Fibroblast of lung (primary cell): ENCODE measurements at regions not wholly inside any gene's neighbourhood (a gene's known extent, or its start where the extent isn't known, plus 50 kb on each side); places are given as distances from the start of the nearest gene placed in this dataset.

Source experiments
- DNase-seq, 2 donors: peaks; one replicate each; pipeline versions ENCODE4 v3.0.0 to v3.0.0-alpha.2; 2010; ENCODE audit warnings: low read depth in 2 of 2
- H2AFZ ChIP-seq: 2 replicates; pipeline ENCODE4 v1.5.1; 2012; ENCODE audit warnings: low read length, control low read depth, inconsistent platforms
- H3K27ac ChIP-seq: 2 replicates; pipeline ENCODE4 v1.5.1; 2011; ENCODE audit warnings: low read length, control low read depth; ENCODE audit not compliant: insufficient read depth
- H3K27me3 ChIP-seq: 2 replicates; pipeline ENCODE4 v1.5.1; 2011; ENCODE audit warnings: mild to moderate bottlenecking, low read length; ENCODE audit not compliant: control insufficient read depth, insufficient read depth
- H3K36me3 ChIP-seq: 2 replicates; pipeline ENCODE4 v1.5.1; 2011; ENCODE audit warnings: low read length; ENCODE audit not compliant: control insufficient read depth, insufficient read depth
- H3K4me1 ChIP-seq: 2 replicates; pipeline ENCODE4 v1.5.1; 2011; ENCODE audit warnings: low read length; ENCODE audit not compliant: control insufficient read depth, insufficient read depth; ENCODE audit errors: extremely low read depth
- H3K4me2 ChIP-seq: 2 replicates; pipeline ENCODE4 v1.5.1; 2011; ENCODE audit warnings: low read length, control low read depth; ENCODE audit not compliant: insufficient read depth; ENCODE audit errors: extremely low read depth
- H3K4me3 ChIP-seq, 4 experiments: fragments of 200-600 bp in 1 of 4; sonication (generic) in 1 of 4; replicated peaks in 1 of 4; 2 replicates each; pipeline ENCODE4 v1.5.1; 2011 to 2016; ENCODE audit warnings: low read length in 4 of 4, low read depth in 3 of 4, mild to moderate bottlenecking in 3 of 4, control low read depth in 2 of 4, inconsistent platforms in 1 of 4, mixed read lengths in 1 of 4; ENCODE audit not compliant: insufficient read depth in 1 of 4; ENCODE audit errors: control extremely low read depth in 1 of 4
- H3K79me2 ChIP-seq: 2 replicates; pipeline ENCODE4 v1.5.1; 2012; ENCODE audit warnings: mild to moderate bottlenecking, low read length, inconsistent platforms; ENCODE audit not compliant: control insufficient read depth, insufficient read depth
- H3K9ac ChIP-seq: 2 replicates; pipeline ENCODE4 v1.5.1; 2011; ENCODE audit warnings: mild to moderate bottlenecking, low read length, control low read depth; ENCODE audit not compliant: insufficient read depth
- H3K9me3 ChIP-seq: 2 replicates; pipeline ENCODE4 v1.5.1; 2012; ENCODE audit warnings: low read depth, low read length; ENCODE audit not compliant: control insufficient read depth, insufficient read depth
- H4K20me1 ChIP-seq: 2 replicates; pipeline ENCODE4 v1.5.1; 2011; ENCODE audit warnings: low read length; ENCODE audit not compliant: control insufficient read depth, insufficient read depth; ENCODE audit errors: extremely low read depth
- CTCF ChIP-seq, 2 donors: IDR thresholded peaks in 1 of 2; conservative IDR thresholded peaks in 1 of 2; 1 replicate in 1 of 2; 2 replicates in 1 of 2; pipeline ENCODE4 v1.5.1; 2011 to 2012; ENCODE audit warnings: low read length in 2 of 2, control low read depth in 1 of 2, inconsistent platforms in 1 of 2, low read depth in 1 of 2, mild to moderate bottlenecking in 1 of 2
- EZH2 ChIP-seq: IDR thresholded peaks from 2 replicates; pipeline ENCODE4 v1.5.1; 2012; ENCODE audit warnings: low read length, control low read depth, mild to moderate bottlenecking; ENCODE audit errors: missing control alignments

GRCh38 chr9:80504601-80505230 is 933.0 kb downstream of the TLE4 start:
- no peak overlapping the region for H2AFZ ChIP-seq
- TF ChIP-seq EZH2 (no peak), CTCF (conservative IDR thresholded peaks at IDR 0.05 in 1 of 2, IDR thresholded peaks at IDR 0.05 in 1 of 2; ENCODE audit: low read depth in 1 of 2, low read length in 2 of 2) (no peak)
- no peak overlapping the region for H3K4me2 ChIP-seq
- no peaks in the 10 kb centered on the region for H3K79me2 ChIP-seq
- no peak overlapping the region for H3K4me3 ChIP-seq
- H3K9ac ChIP-seq = no peak overlapping the region
- no peaks in the 10 kb centered on the region for H3K4me1 ChIP-seq
- no peaks in the 10 kb centered on the region for H3K27me3 ChIP-seq
- H3K9me3 ChIP-seq = no peaks in the 10 kb centered on the region
- no peak overlapping the region for H3K27ac ChIP-seq
- no peaks in the 10 kb centered on the region for H3K36me3 ChIP-seq
- no peaks in the 10 kb centered on the region for H4K20me1 ChIP-seq
- peak in 1 of 2 donors; percentile 35 for DNase-seq

GRCh38 chr9:80503671-80504281 is 932.0 kb downstream of the TLE4 start:
- Histone ChIP-seq H3K4me1 (no peaks in the 10 kb centered on the region), H3K27ac (no peak overlapping the region), H4K20me1 (no peaks in the 10 kb centered on the region), H2AFZ (no peak overlapping the region), H3K4me3 (no peak overlapping the region), H3K79me2 (no peaks in the 10 kb centered on the region), H3K36me3 (no peaks in the 10 kb centered on the region), H3K27me3 (no peaks in the 10 kb centered on the region), H3K9ac (no peak overlapping the region), H3K4me2 (no peak overlapping the region), H3K9me3 (no peaks in the 10 kb centered on the region)
- peak; percentile 2 to 58 for DNase-seq
- no peak for TF ChIP-seq CTCF (conservative IDR thresholded peaks at IDR 0.05 in 1 of 2, IDR thresholded peaks at IDR 0.05 in 1 of 2; ENCODE audit: low read depth in 1 of 2, low read length in 2 of 2)
- TF ChIP-seq EZH2 = no peak

- Histone ChIP-seq H3K4me3 (no peak overlapping the region), H3K9me3 (no peaks in the 10 kb centered on the region), H2AFZ (no peak overlapping the region)
These were observed 930.5 kb downstream of the TLE4 start for GRCh38 chr9:80502306-80502705.

More at GRCh38 chr9:80502306-80502705, 930.5 kb downstream of the TLE4 start:
- Histone ChIP-seq H3K27ac (no peak overlapping the region), H3K9ac (no peak overlapping the region), H3K4me1 (no peaks in the 10 kb centered on the region), H3K4me2 (no peak overlapping the region), H3K27me3 (no peaks in the 10 kb centered on the region), H4K20me1 (no peaks in the 10 kb centered on the region), H3K79me2 (no peaks in the 10 kb centered on the region), H3K36me3 (no peaks in the 10 kb centered on the region)
- TF ChIP-seq CTCF (conservative IDR thresholded peaks at IDR 0.05 in 1 of 2, IDR thresholded peaks at IDR 0.05 in 1 of 2; ENCODE audit: low read depth in 1 of 2, low read length in 2 of 2) (no peak), EZH2 (no peak)
- DNase-seq = no peak
